Endothelial cell of umbilical vein (primary cell): ENCODE measurements at regions not wholly inside any gene's neighbourhood (a gene's known extent, or its start where the extent isn't known, plus 50 kb on each side); places are given as distances from the start of the nearest gene placed in this dataset.
"Not testable (repeated sequence)": the region's sequence is repeated elsewhere in the genome, so short reads cannot be mapped to it uniquely, and the experiment has no call there.

Experiments
- CTCF ChIP-seq, 2 donors: IDR thresholded peaks; 1 replicate in 1 of 2; 2 replicates in 1 of 2; pipeline ENCODE4 v1.5.1; 2011; ENCODE audit warnings: low read length in 2 of 2, mild to moderate bottlenecking in 2 of 2, moderate library complexity in 2 of 2, control low read depth in 1 of 2, inconsistent platforms in 1 of 2, low read depth in 1 of 2; ENCODE audit not compliant: insufficient read depth in 1 of 2; ENCODE audit errors: extremely low read depth in 1 of 2
- EZH2 ChIP-seq: IDR thresholded peaks from 2 replicates; pipeline ENCODE4 v1.6.1; 2012; ENCODE audit warnings: borderline replicate concordance, low read depth, mild to moderate bottlenecking, moderate library complexity, low read length, inconsistent platforms; ENCODE audit not compliant: severe bottlenecking
- FOS ChIP-seq: IDR thresholded peaks from 2 replicates; pipeline ENCODE4 v1.6.1; 2011; ENCODE audit warnings: mild to moderate bottlenecking, low read length, moderate library complexity, borderline replicate concordance; ENCODE audit not compliant: insufficient read depth
- GATA2 ChIP-seq: IDR thresholded peaks from 2 replicates; pipeline ENCODE4 v1.7.0; 2011; ENCODE audit warnings: low read depth, mild to moderate bottlenecking, moderate library complexity, mixed read lengths, low read length; ENCODE audit not compliant: insufficient read length, insufficient read depth
- JUN ChIP-seq: IDR thresholded peaks from 2 replicates; pipeline ENCODE4 v1.6.1; 2011; ENCODE audit warnings: borderline replicate concordance, low read depth; ENCODE audit not compliant: insufficient read length, insufficient read depth
- MAX ChIP-seq: IDR thresholded peaks from 2 replicates; pipeline ENCODE4 v1.6.1; 2011; ENCODE audit not compliant: insufficient read depth, insufficient read length
- POLR2A ChIP-seq: IDR thresholded peaks from 2 replicates; pipeline ENCODE4 v1.6.1; 2012; ENCODE audit warnings: low read depth, mild to moderate bottlenecking, control low read depth, low read length
- POLR2AphosphoS5 ChIP-seq: IDR thresholded peaks from 2 replicates; pipeline ENCODE4 v1.6.1; 2012; ENCODE audit warnings: low read depth, mild to moderate bottlenecking, control low read depth, low read length, moderate library complexity; ENCODE audit not compliant: insufficient read depth

- not testable (repeated sequence) for TF ChIP-seq POLR2A; CTCF (IDR thresholded peaks at IDR 0.05; ENCODE audit: extremely low read depth in 1 of 2, insufficient read depth in 1 of 2, low read depth in 1 of 2, low read length in 2 of 2); EZH2; POLR2AphosphoS5; MAX; GATA2; FOS; JUN
Measured at GRCh38 chr21:34233741-34234140, 130.1 kb upstream of the KCNE2 start.
